IMR-90 (cell line): ENCODE measurements at regions not wholly inside any gene's neighbourhood (a gene's known extent, or its start where the extent isn't known, plus 50 kb on each side); places are given as distances from the start of the nearest gene placed in this dataset.

ENCODE experiments used
- ATAC-seq: fragments of 200-7000 bp; cut with Tn5 transposase; 2 replicates; pipeline ENCODE4 v1.9.1; 2020; ENCODE audit warnings: low read depth, mild to moderate bottlenecking, moderate library complexity
- BruUV-seq: library from RNA; stranded (reverse); fragments of 400-500 nt; replicated peaks from 2 replicates; lab custom pipeline; 2021; lab: Mats Ljungman, UMichigan
- CTCF ChIA-PET: fragments of 300-600 bp; formaldehyde crosslinking; extraction: SDS; loops from one replicate; lab custom pipeline; 2021; ENCODE audit warnings: antibody characterized with exemption; lab: Yijun Ruan, JAX
- POLR2A ChIA-PET: fragments of 300-600 bp; sonication (Branson Sonifier 250); formaldehyde crosslinking; loops from one replicate; lab custom pipeline; 2022; ENCODE audit warnings: antibody characterized with exemption; ENCODE audit not compliant: unreplicated experiment; lab: Charles Lee
- DNase-seq: peaks from one replicate; pipeline ENCODE4 v3.0.0; 2013
- H2AFZ ChIP-seq: replicated peaks from 2 replicates; pipeline ENCODE3; 2013; ENCODE audit warnings: low read length, mild to moderate bottlenecking; ENCODE audit not compliant: poor library complexity
- H2AK5ac ChIP-seq: 2 replicates; pipeline ENCODE4 v1.6.1; 2013; ENCODE audit warnings: low read depth, low read length, inconsistent platforms
- H2AK9ac ChIP-seq: replicated peaks from 2 replicates; pipeline ENCODE3; 2013; ENCODE audit warnings: mild to moderate bottlenecking, low read depth, low read length, moderate library complexity; ENCODE audit not compliant: poor library complexity
- H2BK120ac ChIP-seq: 2 replicates; pipeline ENCODE4 v1.6.1; 2013; ENCODE audit warnings: low read depth, low read length, inconsistent platforms
- H2BK15ac ChIP-seq: 3 replicates; pipeline ENCODE4 v1.6.1; 2013; ENCODE audit warnings: low read depth, low read length, inconsistent platforms
- H2BK20ac ChIP-seq: 2 replicates; pipeline ENCODE4 v1.6.1; 2013; ENCODE audit warnings: low read depth, mild to moderate bottlenecking, inconsistent platforms, low read length, moderate library complexity
- H2BK5ac ChIP-seq: 2 replicates; pipeline ENCODE4 v1.6.1; 2013; ENCODE audit warnings: mild to moderate bottlenecking, low read depth, low read length, inconsistent platforms; ENCODE audit not compliant: poor library complexity, severe bottlenecking
- H3K14ac ChIP-seq: replicated peaks from 2 replicates; pipeline ENCODE4 v1.6.1; 2013; ENCODE audit warnings: low read depth, low read length, inconsistent platforms
- H3K18ac ChIP-seq: 2 replicates; pipeline ENCODE4 v1.6.1; 2013; ENCODE audit warnings: low read depth, low read length, control low read depth
- H3K23ac ChIP-seq: 2 replicates; pipeline ENCODE4 v1.6.1; 2013; ENCODE audit warnings: low read depth, low read length, inconsistent platforms
- H3K27ac ChIP-seq: 2 replicates; pipeline ENCODE4 v1.5.1; 2013; ENCODE audit warnings: mild to moderate bottlenecking, control low read depth, low read length; ENCODE audit not compliant: insufficient read depth
- H3K27me3 ChIP-seq: 2 replicates; pipeline ENCODE4 v1.6.1; 2013; ENCODE audit warnings: low read length; ENCODE audit not compliant: control insufficient read depth, insufficient read depth
- H3K36me3 ChIP-seq: 2 replicates; pipeline ENCODE4 v1.6.1; 2013; ENCODE audit warnings: low read length, mixed read lengths; ENCODE audit not compliant: control insufficient read depth, insufficient read depth
- H3K4ac ChIP-seq: 2 replicates; pipeline ENCODE4 v1.6.1; 2013; ENCODE audit warnings: low read depth, low read length, inconsistent platforms
- H3K4me1 ChIP-seq: 2 replicates; pipeline ENCODE4 v1.6.1; 2013; ENCODE audit warnings: low read length, mixed read lengths; ENCODE audit not compliant: control insufficient read depth, insufficient read depth
- H3K4me2 ChIP-seq: 2 replicates; pipeline ENCODE4 v1.6.1; 2013; ENCODE audit warnings: low read depth, mild to moderate bottlenecking, control low read depth, low read length, moderate library complexity
- H3K4me3 ChIP-seq: 2 replicates; pipeline ENCODE4 v1.5.1; 2013; ENCODE audit warnings: low read depth, mild to moderate bottlenecking, control low read depth, low read length, moderate library complexity; ENCODE audit not compliant: insufficient read depth
- H3K56ac ChIP-seq: 2 replicates; pipeline ENCODE4 v1.6.1; 2013; ENCODE audit warnings: low read length, inconsistent platforms; ENCODE audit not compliant: insufficient read depth; ENCODE audit errors: extremely low read depth
- H3K79me1 ChIP-seq, 2 experiments: 2 replicates each; pipeline ENCODE4 v1.6.1; 2013; ENCODE audit warnings: low read length in 2 of 2, inconsistent platforms in 1 of 2, low read depth in 1 of 2
- H3K9ac ChIP-seq: 2 replicates; pipeline ENCODE4 v1.6.1; 2013; ENCODE audit warnings: low read depth, low read length, control low read depth
- H3K9me1 ChIP-seq: 2 replicates; pipeline ENCODE4 v1.6.1; 2013; ENCODE audit warnings: low read length, inconsistent platforms; ENCODE audit not compliant: insufficient read depth
- H3K9me3 ChIP-seq: 2 replicates; pipeline ENCODE4 v1.6.1; 2013; ENCODE audit warnings: low read length; ENCODE audit not compliant: control insufficient read depth, insufficient read depth
- H4K20me1 ChIP-seq: 2 replicates; pipeline ENCODE4 v1.6.1; 2013; ENCODE audit warnings: low read length, inconsistent platforms; ENCODE audit not compliant: insufficient read depth
- H4K5ac ChIP-seq: 2 replicates; pipeline ENCODE4 v1.6.1; 2013; ENCODE audit warnings: mild to moderate bottlenecking, low read depth, low read length, control low read depth
- H4K8ac ChIP-seq, 2 experiments: 2 replicates each; pipeline ENCODE4 v1.6.1; 2013; ENCODE audit warnings: low read depth in 2 of 2, low read length in 2 of 2, control low read depth in 1 of 2, inconsistent platforms in 1 of 2
- H4K91ac ChIP-seq: 2 replicates; pipeline ENCODE4 v1.6.1; 2013; ENCODE audit warnings: low read depth, low read length, inconsistent platforms; ENCODE audit not compliant: insufficient read depth
- BHLHE40 ChIP-seq: fragments of 150-350 bp; IDR thresholded peaks from 2 replicates; pipeline ENCODE4 v1.6.1; 2016; ENCODE audit warnings: mild to moderate bottlenecking, low read depth, low read length
- CEBPB ChIP-seq: IDR thresholded peaks from 2 replicates; pipeline ENCODE4 v1.6.1; 2012; ENCODE audit warnings: low read depth, low read length, improper control_type of control experiment
- CHD1 ChIP-seq: IDR thresholded peaks from 2 replicates; pipeline ENCODE4 v1.6.1; 2012; ENCODE audit warnings: low read depth, low read length, improper control_type of control experiment
- ELK1 ChIP-seq: fragments of 150-350 bp; IDR thresholded peaks from 2 replicates; pipeline ENCODE4 v1.6.1; 2016; ENCODE audit warnings: low read depth, mild to moderate bottlenecking, low read length, moderate library complexity, borderline replicate concordance
- FOS ChIP-seq: fragments of 150-350 bp; IDR thresholded peaks from 2 replicates; pipeline ENCODE4 v1.6.1; 2016; ENCODE audit warnings: low read depth, low read length
- MAFK ChIP-seq: IDR thresholded peaks from 2 replicates; pipeline ENCODE4 v1.6.1; 2012; ENCODE audit warnings: low read depth, low read length, improper control_type of control experiment
- MAZ ChIP-seq: IDR thresholded peaks from 2 replicates; pipeline ENCODE4 v1.6.1; 2012; ENCODE audit warnings: low read depth, mild to moderate bottlenecking, low read length, improper control_type of control experiment, moderate library complexity, borderline replicate concordance
- MXI1 ChIP-seq: IDR thresholded peaks from 2 replicates; pipeline ENCODE4 v1.6.1; 2012; ENCODE audit warnings: low read depth, mild to moderate bottlenecking, low read length, moderate library complexity, borderline replicate concordance
- NFE2L2 ChIP-seq: fragments of 150-350 bp; IDR thresholded peaks from 2 replicates; pipeline ENCODE4 v1.6.1; 2016; ENCODE audit warnings: low read depth, mild to moderate bottlenecking, low read length
- POLR2A ChIP-seq: IDR thresholded peaks from 2 replicates; pipeline ENCODE4 v1.6.1; 2012; ENCODE audit warnings: mild to moderate bottlenecking, low read depth, low read length
- RAD21 ChIP-seq: IDR thresholded peaks from 2 replicates; pipeline ENCODE4 v1.6.1; 2012; ENCODE audit warnings: low read length, improper control_type of control experiment
- RCOR1 ChIP-seq: IDR thresholded peaks from 2 replicates; pipeline ENCODE4 v1.6.1; 2012; ENCODE audit warnings: mild to moderate bottlenecking, low read length, improper control_type of control experiment; ENCODE audit not compliant: insufficient replicate concordance
- RFX5 ChIP-seq: IDR thresholded peaks from 2 replicates; pipeline ENCODE4 v1.8.0; 2012; ENCODE audit warnings: low read depth, mild to moderate bottlenecking, low read length, moderate library complexity
- SMC3 ChIP-seq: fragments of 150-350 bp; IDR thresholded peaks from 2 replicates; pipeline ENCODE4 v1.6.1; 2016; ENCODE audit warnings: low read depth, mild to moderate bottlenecking, antibody characterized with exemption, low read length, moderate library complexity
- WGBS, 2 experiments: methylation state at CpG; one replicate each; pipeline versions ENCODE4 v1.1.5 to v1.1.7; 2013; ENCODE audit warnings: missing lambda C conversion rate in 2 of 2; ENCODE audit not compliant: insufficient read length in 1 of 2; ENCODE audit errors: extremely low coverage in 2 of 2; 5-methylcytosine and 5-hydroxymethylcytosine counted together
- dilution Hi-C: fragments of 300-500 bp; cut with HindIII; formaldehyde crosslinking; loops from one replicate; pipeline ENCODE4 v1.14.3; 2018; ENCODE audit warnings: low sequenced_read_pairs; ENCODE audit not compliant: unreplicated experiment
- in situ Hi-C: fragments of 300-500 bp; cut with MboI; formaldehyde crosslinking; loops from 3 replicates; pipeline ENCODE4 v1.14.3; 2019; ENCODE audit warnings: low sequenced_read_pairs, inconsistent platforms, mixed read lengths
- intact Hi-C: fragments of 100-400 bp; cut with micrococcal nuclease; formaldehyde crosslinking; loops from 2 replicates; pipeline ENCODE4 v1.10.0; 2022
- TF ChIP-seq, protein P1 (sequence below): conservative IDR thresholded peaks from 2 replicates; pipeline ENCODE4 v1.5.1; 2012; ENCODE audit warnings: mild to moderate bottlenecking, low read depth, low read length, improper control_type of control experiment
- TF ChIP-seq, protein P2 (sequence below): fragments of 150-350 bp; IDR thresholded peaks from 2 replicates; pipeline ENCODE4 v1.6.1; 2017; ENCODE audit warnings: mild to moderate bottlenecking, antibody characterized with exemption, low read length, low read depth

DNA sequence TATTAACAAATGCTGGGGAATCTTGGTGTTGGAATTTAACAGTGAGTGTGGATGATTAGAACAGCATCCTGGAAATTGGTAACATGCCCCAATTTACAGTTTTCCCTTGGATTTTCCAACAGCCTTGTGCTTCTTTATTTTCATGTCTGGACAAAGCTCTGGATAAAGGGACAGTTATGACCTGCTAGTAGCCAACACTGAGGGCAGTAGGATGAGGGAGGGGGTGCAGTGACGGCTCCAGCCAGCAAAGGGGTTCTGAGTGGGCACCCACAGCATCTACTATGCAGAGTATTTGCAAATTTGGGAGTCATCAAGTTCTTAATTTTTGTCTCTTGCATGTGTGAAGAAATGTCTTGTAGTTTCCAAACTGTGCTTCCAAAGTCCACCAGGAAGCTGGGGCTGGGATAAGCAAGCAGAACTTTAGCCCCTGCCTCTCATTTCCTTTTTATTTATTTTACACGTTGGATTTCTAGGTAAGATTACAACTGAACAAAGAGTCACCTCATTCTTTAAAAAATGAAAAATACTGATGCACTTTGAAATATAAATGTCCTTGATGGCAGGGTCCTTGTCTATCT lies 63.0 kb upstream of the SELENOP start:
- Histone ChIP-seq H3K27me3 (peaks cover 7% of the 10 kb centered on the region), H3K9me3 (no peaks in the 10 kb centered on the region), H3K23ac (no peak overlapping the region), H3K4me1 (no peaks in the 10 kb centered on the region), H3K4me3 (no peak overlapping the region), H3K9me1 (no peaks in the 10 kb centered on the region), H3K27ac (no peak overlapping the region), H4K20me1 (no peaks in the 10 kb centered on the region), H2BK15ac (no peak overlapping the region), H3K4me2 (no peak overlapping the region), H2AFZ (no peak overlapping the region), H4K91ac (no peak overlapping the region), H4K8ac (no peak overlapping the region), H3K9ac (no peak overlapping the region), H2BK20ac (no peak overlapping the region), H3K4ac (no peak overlapping the region), H3K79me1 (no peaks in the 10 kb centered on the region), H2BK120ac (no peak overlapping the region), H3K36me3 (no peaks in the 10 kb centered on the region), H2BK5ac (no peak overlapping the region), H3K18ac (no peak overlapping the region), H3K56ac (no peak overlapping the region), H2AK5ac (no peak overlapping the region), H3K14ac (no peak overlapping the region), H2AK9ac (no peak overlapping the region), H4K5ac (no peak overlapping the region)
- in situ Hi-C loops (no loop called here), intact Hi-C loops (no loop called here), dilution Hi-C loops (no loop called here)
- TF ChIP-seq BHLHE40: no peak
- TF ChIP-seq MAZ: no peak
- no peak for TF ChIP-seq RFX5
- TF ChIP-seq, protein P1, sequence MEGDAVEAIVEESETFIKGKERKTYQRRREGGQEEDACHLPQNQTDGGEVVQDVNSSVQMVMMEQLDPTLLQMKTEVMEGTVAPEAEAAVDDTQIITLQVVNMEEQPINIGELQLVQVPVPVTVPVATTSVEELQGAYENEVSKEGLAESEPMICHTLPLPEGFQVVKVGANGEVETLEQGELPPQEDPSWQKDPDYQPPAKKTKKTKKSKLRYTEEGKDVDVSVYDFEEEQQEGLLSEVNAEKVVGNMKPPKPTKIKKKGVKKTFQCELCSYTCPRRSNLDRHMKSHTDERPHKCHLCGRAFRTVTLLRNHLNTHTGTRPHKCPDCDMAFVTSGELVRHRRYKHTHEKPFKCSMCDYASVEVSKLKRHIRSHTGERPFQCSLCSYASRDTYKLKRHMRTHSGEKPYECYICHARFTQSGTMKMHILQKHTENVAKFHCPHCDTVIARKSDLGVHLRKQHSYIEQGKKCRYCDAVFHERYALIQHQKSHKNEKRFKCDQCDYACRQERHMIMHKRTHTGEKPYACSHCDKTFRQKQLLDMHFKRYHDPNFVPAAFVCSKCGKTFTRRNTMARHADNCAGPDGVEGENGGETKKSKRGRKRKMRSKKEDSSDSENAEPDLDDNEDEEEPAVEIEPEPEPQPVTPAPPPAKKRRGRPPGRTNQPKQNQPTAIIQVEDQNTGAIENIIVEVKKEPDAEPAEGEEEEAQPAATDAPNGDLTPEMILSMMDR: no peak
- TF ChIP-seq, protein P2, sequence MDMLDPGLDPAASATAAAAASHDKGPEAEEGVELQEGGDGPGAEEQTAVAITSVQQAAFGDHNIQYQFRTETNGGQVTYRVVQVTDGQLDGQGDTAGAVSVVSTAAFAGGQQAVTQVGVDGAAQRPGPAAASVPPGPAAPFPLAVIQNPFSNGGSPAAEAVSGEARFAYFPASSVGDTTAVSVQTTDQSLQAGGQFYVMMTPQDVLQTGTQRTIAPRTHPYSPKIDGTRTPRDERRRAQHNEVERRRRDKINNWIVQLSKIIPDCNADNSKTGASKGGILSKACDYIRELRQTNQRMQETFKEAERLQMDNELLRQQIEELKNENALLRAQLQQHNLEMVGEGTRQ: no peak
- TF ChIP-seq POLR2A: no peak
- TF ChIP-seq RCOR1: no peak
- no peak for TF ChIP-seq MXI1
- TF ChIP-seq FOS: no peak
- TF ChIP-seq NFE2L2: no peak
- TF ChIP-seq RAD21: no peak
- no peak for TF ChIP-seq ELK1
- TF ChIP-seq CHD1: no peak
- TF ChIP-seq SMC3: no peak
- TF ChIP-seq CEBPB: no peak
- TF ChIP-seq MAFK: no peak
- POLR2A ChIA-PET: no interaction called here
- BruUV-seq: no TSS peak
- no peak for ATAC-seq
- DNase-seq: no peak
- 60% methylated on average over 1 of the region's 2 CpGs; no CpG with 5 or more reads in 1 of the 2 experiments for WGBS, 2 experiments
- CTCF ChIA-PET: no interaction called here
